ENCODE measurements at regions not wholly inside any gene's neighbourhood (a gene's known extent, or its start where the extent isn't known, plus 50 kb on each side); places are given as distances from the start of the nearest gene placed in this dataset.

- no peak for TF ChIP-seq POLR2A (IDR thresholded peaks at IDR 0.05; ENCODE audit: low read depth)
- no peak for TF ChIP-seq CTCF (IDR thresholded peaks at IDR 0.05)
- TF ChIP-seq POLR2AphosphoS5 (IDR thresholded peaks at IDR 0.05), result no peak
Measured at GRCh38 chr3:104787306-104787705, 579.4 kb upstream of the ALCAM start.
